ENCODE measurements at regions not wholly inside any gene's neighbourhood (a gene's known extent, or its start where the extent isn't known, plus 50 kb on each side); places are given as distances from the start of the nearest gene placed in this dataset.

DNA sequence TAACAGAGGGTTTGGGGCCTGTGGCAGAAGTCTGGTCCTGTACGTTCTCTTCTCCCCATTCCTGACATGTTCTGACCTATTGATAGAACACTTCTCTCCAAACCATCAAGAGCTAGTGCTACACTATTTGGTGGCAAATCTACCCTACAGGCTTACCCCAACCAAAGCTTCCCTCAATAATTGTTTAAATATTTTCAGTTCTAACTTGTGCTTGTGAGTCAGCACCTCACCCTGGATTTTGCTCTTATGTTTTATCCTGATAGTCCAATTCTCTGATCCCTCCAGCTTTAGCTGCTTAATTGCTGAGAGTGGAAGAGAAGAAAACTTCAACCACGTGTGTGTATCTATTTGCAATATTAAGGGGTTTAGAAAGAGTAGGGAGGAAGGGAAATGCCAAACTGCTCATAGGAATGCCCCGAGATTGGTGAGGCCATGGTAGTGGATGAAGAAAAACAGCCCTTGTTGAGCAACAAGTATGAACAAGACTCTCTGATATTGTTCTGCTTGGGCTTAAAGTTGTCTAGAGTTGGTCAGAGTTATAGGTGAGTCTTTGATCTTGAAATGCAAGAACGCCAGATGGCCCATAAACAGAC is 67.8 kb upstream of the PARD3B start:
- DNase-seq (ENCODE audit: low read depth) = no peak

DNA sequence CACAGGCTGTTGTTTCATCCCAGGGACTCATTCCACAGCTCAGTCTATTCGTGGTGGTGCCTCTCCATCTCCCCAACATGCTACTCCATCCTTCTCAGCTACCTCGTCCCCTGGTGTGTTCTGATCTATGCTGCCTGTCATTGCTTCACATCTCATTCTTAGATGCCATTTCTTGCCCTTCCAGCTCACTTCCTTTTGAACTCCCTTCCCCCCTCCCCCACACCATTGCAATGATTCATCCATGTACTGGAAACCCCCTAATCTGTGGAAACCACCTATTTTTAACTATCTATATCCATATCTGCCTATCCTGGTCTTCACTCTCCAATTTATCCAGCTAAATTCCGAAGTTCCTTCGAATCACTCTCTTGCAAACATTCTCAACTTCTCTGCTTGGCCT is 65.7 kb upstream of the PARD3B start:
- peak; percentile 66 for DNase-seq (ENCODE audit: low read depth)

DNA sequence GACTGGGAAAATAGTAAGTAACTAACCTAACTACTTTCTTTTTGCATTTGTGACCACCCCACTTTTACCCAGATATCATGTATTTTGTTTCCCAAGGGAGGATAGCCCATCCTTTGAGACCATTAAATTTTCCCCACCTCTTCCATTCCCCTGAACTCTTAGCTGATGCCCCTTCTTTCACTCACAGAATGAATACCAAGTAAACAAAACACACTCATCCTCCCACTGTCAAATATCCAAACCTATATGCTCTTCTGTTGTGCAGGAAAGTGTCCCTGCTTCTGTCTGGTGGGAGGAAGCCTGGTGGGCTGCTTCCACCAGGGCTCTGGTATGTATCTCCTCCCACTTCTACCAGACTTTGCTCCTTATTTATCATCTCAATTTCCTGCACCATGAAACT is 64.6 kb upstream of the PARD3B start:
- no peak for DNase-seq (ENCODE audit: low read depth)

DNA sequence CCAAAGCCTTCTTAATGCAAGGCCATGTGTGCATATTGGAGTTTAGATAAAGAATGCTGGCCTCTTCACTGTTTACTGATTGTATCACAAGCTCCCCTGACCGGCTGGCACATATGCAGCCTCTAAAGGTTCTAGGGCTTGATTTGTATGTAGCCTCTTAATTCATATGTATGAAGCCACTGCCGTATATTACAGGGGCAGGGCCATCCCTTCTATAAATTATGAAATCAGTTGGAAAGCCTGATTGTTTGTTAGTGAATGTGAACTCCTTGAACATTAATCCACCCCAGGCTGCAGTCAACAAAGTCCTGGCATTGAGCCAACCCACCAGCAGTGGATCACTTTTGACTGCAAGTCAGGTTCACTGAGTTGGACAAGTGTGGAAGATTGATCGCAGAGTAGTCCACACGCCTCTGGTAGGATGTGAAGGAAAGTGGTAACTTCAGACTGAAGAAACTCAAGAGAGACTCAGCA is 61.6 kb upstream of the PARD3B start:
- DNase-seq (ENCODE audit: low read depth) = no peak

DNA sequence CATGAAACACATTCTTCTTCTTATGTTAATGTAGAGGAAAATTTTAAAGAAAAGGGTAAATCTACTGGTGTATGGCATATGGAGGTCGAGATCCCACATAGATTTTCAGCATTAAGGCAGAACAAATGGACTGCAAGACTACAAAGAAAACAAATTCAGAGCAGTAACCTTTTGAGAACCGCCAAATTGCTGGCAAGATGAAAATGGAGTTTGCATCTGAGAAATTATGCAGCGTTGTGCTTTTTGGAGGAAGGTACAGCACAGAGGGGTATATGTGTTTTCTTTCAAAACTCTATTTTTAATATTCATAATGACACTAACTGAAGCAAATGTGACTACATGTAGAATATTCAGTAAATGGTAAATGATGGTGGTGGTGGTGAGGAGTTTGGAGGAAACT is 59.0 kb upstream of the PARD3B start:
- DNase-seq (ENCODE audit: low read depth) = no peak

DNA sequence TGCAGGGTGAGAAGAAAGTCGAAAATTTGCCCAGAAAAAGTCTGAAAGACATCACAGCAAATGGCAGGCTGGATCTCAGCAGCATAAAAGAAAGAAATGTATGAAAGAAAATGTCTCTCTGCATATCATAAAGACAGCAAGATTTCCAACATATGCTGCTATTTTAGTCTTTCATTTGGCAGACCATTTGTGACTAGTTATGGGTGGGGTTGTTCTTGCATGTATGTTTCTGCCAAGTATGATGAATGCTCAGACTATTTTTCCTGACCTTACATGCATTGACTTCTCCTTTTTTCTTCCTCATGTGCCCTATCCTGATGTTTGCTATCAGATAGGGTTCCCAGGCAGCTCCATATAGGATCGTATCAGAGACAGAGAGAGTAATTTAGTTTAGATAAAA is 58.5 kb upstream of the PARD3B start:
- DNase-seq (ENCODE audit: low read depth) = no peak

DNA sequence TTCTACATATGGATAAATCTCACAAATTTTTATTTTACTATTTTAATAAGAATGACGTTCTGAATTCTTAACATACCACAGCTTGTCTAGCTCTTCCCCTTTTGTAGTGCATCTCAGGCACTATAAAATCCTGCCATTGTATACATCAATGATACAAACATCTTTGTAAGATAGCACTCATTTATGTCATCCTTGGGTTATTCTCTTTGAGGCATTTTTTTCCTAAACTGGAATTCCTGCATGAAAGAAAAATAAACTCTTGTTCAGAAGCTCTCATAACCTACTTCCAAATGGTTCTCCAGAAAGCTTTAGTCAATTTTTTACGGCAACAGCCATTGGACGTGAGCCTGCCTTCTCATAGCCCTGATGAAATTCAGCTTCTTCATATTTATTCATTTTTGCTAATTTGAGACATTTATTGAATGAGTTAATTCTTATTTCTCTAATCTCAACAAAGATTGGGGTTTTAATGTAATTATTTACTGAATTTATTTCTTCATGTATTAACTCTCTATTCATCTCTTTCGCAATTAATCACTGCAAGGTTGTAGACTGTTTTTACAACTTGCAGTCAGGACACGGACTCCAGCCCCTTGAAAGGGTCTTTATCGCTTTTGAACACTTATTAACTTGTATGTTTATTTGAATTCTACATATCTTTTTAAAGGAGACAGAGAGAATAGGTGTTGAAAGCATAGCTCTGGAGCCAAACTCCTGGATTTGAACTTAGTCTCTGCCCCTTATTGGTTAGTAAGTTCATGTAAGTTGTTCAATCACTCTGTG is 57.6 kb upstream of the PARD3B start:
- no peak for DNase-seq (ENCODE audit: low read depth)

DNA sequence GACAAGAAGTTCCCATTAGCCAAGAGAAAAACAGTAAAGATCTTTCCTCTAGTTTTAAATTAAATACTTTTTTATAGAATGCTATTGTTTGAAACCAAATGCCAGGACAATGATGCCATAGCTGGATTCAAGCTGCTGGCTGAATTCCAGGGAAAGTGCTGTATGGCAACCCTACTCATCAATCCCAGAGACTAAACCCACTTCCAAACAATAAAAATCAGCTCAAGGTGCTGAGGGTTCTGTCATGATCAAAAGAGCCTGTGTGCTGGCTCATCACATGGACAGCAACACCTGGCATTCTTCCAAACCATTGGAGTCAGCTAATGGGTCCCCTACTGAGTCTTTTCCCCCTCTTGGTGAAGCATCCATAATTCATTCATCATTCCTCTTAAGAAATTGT is 53.7 kb upstream of the PARD3B start:
- DNase-seq (ENCODE audit: low read depth) = peak; percentile 77

DNA sequence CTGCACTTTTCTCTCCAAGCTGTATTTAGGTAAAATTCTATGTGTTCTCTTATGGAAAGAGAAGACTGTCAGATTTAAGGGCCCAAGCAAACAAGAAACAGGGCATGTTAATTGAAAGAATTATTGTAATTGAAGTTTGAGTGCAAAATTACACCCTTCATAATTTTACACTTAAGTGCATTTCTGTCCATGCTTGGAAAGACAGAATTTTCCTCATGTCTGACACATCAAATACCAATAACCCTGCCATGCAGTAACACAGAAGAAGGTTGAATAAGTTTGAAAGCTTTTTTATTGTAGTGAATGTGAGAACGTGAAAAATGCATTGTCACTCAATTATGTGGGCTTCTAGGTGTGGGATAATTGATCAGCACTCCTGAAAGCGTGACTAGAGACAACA is 52.9 kb upstream of the PARD3B start:
- DNase-seq (ENCODE audit: low read depth) = no peak

DNA sequence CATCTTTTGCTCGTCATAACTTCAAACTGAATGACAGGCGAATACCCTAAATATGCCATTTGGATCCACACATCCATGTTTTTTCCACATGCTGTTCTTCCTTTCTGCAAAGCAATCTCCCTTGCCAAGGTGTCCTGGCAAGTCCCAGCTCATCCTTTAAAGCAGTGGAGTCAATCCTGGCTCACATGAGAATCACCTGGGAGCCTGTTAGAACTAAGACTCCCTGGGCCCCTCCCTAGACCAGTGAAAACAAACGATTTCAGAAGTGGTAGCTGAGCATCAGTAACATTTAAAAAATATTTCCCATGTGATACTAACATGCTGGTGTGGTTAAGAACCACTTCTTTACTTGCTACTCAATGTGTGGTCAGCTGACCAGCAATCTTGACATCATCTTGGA is 50.6 kb upstream of the PARD3B start:
- no peak for DNase-seq (ENCODE audit: low read depth)

GRCh38 chr2:204495381-204495780 is 49.9 kb upstream of the PARD3B start:
- no peak for DNase-seq (ENCODE audit: low read depth)

All from Daoy (cell line).